Loucy (cell line): ENCODE measurements at regions not wholly inside any gene's neighbourhood (a gene's known extent, or its start where the extent isn't known, plus 50 kb on each side); places are given as distances from the start of the nearest gene placed in this dataset.

Experiments
- H2AFZ ChIP-seq: fragments of 200-600 bp; sonication (generic); 2 replicates; pipeline ENCODE4 v1.6.0; 2016; ENCODE audit warnings: antibody characterized with exemption, mild to moderate bottlenecking, low read length, moderate library complexity
- H3F3A ChIP-seq: fragments of 200-600 bp; 2 replicates; pipeline ENCODE4 v1.6.0; 2016; ENCODE audit warnings: antibody characterized with exemption, low read depth, mild to moderate bottlenecking
- H3K27me3 ChIP-seq: fragments of 200-600 bp; sonication (generic); 2 replicates; pipeline ENCODE4 v1.6.1; 2014; ENCODE audit warnings: low read length, mild to moderate bottlenecking; ENCODE audit not compliant: insufficient read depth, poor library complexity, severe bottlenecking
- H3K36me3 ChIP-seq: fragments of 200-600 bp; sonication (generic); 2 replicates; pipeline ENCODE4 v1.6.1; 2016; ENCODE audit warnings: low read length; ENCODE audit not compliant: insufficient read depth
- H3K4me1 ChIP-seq: fragments of 200-600 bp; sonication (generic); 2 replicates; pipeline ENCODE4 v1.5.1; 2014; ENCODE audit warnings: low read length, mild to moderate bottlenecking; ENCODE audit not compliant: insufficient read depth, poor library complexity, severe bottlenecking
- H3K4me2 ChIP-seq: fragments of 200-600 bp; sonication (generic); 2 replicates; pipeline ENCODE4 v1.6.0; 2014; ENCODE audit warnings: antibody characterized with exemption, low read length, low read depth, mild to moderate bottlenecking; ENCODE audit not compliant: poor library complexity, severe bottlenecking
- H3K4me3 ChIP-seq: fragments of 200-600 bp; sonication (generic); 2 replicates; pipeline ENCODE4 v1.5.1; 2014; ENCODE audit warnings: low read length, mild to moderate bottlenecking, mixed read lengths; ENCODE audit not compliant: poor library complexity, severe bottlenecking
- H3K79me2 ChIP-seq: fragments of 200-600 bp; sonication (generic); 2 replicates; pipeline ENCODE4 v1.6.1; 2014; ENCODE audit warnings: low read length; ENCODE audit not compliant: insufficient read depth
- H3K9ac ChIP-seq: fragments of 200-600 bp; sonication (generic); 2 replicates; pipeline ENCODE4 v1.6.0; 2014; ENCODE audit warnings: mild to moderate bottlenecking, low read depth, low read length, moderate library complexity; ENCODE audit not compliant: poor library complexity, severe bottlenecking
- H3K9me2 ChIP-seq: fragments of 200-600 bp; sonication (generic); replicated peaks from 2 replicates; pipeline ENCODE4 v1.6.1; 2016; ENCODE audit warnings: low read depth, low read length, mixed read lengths
- H3K9me3 ChIP-seq: fragments of 200-600 bp; sonication (generic); 2 replicates; pipeline ENCODE4 v1.6.1; 2014; ENCODE audit warnings: mild to moderate bottlenecking, antibody characterized with exemption, low read length, low read depth; ENCODE audit not compliant: insufficient read depth
- H4K20me1 ChIP-seq: fragments of 200-600 bp; sonication (generic); 2 replicates; pipeline ENCODE4 v1.6.0; 2014; ENCODE audit warnings: antibody characterized with exemption, low read length, mild to moderate bottlenecking; ENCODE audit not compliant: insufficient read depth, poor library complexity, severe bottlenecking
- EZH2phosphoT487 ChIP-seq: fragments of 200-600 bp; IDR thresholded peaks from 2 replicates; pipeline ENCODE4 v1.6.1; 2018; ENCODE audit warnings: antibody characterized with exemption, mild to moderate bottlenecking, moderate library complexity, borderline replicate concordance
- TF ChIP-seq, protein P1 (sequence below): fragments of 200-600 bp; sonication (generic); conservative IDR thresholded peaks from 2 replicates; pipeline ENCODE4 v1.5.1; 2014; ENCODE audit warnings: mild to moderate bottlenecking, antibody characterized with exemption, low read length

DNA sequence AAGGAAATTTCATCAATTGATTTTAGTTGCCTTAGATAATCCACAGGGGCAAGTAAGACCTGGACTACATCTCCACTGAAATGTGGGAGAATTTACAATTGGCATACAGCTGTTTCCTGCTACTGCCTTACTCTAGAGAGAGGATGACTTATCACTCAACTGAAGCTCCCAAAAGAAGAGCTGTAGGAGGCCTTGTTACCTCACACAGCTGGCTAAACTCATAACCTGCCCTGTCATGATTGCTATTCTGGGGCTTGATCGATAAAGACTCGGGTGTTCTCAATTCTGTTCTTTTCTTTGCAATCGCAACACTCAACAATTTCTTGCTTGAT, 1396.4 kb downstream of the EFNB2 start:
- peak overlapping the region; percentile 92 for H3K4me2 ChIP-seq
- peak overlapping the region; percentile 83 for H3K4me3 ChIP-seq

DNA sequence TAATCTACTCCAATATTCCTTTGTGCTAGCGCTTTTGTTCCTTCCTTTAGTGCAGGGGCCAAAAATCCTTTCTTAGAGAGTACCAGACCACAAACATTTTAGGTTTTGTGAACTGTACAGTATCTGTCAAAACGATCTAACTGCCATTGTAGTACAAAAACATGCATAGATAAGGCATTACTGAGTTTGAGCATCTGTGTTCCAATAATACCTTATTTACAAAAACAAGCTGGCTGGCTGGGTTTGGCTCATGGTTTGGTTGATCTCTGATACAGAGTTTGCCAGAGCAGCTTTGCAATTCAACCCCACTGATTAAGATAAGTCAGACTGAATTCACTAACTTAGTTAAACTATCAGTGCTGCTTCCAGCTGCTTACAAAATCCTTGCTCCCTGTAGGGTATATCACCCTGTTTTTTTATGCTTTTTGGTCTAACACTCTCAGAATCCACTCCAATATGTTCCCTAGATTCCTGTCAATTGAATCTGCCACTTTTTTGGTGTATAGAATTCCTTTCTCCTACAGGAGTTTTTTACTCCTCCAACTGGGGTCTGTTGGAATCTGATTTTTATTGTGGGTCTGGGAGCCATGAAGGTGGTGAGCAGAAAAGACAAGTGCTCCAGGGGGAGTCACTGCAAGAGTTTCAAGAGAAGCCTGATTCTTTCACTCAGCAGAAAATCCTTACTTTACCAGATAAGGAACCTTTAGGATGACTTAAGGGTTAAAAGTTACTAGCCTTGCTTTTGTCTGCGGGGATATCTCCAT, 1399.4 kb downstream of the EFNB2 start:
- Histone ChIP-seq H3K27me3 (no peaks in the 10 kb centered on the region), H3K79me2 (no peaks in the 10 kb centered on the region), H3K9ac (peak overlapping the region; percentile 88), H3K36me3 (0 out of 2 replicates have a peak, but pooled peaks cover 3% of the 10 kb centered on the region), H3K4me2 (peak overlapping the region; percentile 70), H3F3A (peaks cover 13% of the 10 kb centered on the region), H4K20me1 (no peaks in the 10 kb centered on the region), H3K9me3 (peaks cover 11% of the 10 kb centered on the region; the same call in 1 of the 2 replicates), H3K4me3 (peak overlapping the region; percentile 53), H3K4me1 (peaks cover 73% of the 10 kb centered on the region), H3K9me2 (no peaks in the 10 kb centered on the region), H2AFZ (no peak overlapping the region)
- TF ChIP-seq, protein P1, sequence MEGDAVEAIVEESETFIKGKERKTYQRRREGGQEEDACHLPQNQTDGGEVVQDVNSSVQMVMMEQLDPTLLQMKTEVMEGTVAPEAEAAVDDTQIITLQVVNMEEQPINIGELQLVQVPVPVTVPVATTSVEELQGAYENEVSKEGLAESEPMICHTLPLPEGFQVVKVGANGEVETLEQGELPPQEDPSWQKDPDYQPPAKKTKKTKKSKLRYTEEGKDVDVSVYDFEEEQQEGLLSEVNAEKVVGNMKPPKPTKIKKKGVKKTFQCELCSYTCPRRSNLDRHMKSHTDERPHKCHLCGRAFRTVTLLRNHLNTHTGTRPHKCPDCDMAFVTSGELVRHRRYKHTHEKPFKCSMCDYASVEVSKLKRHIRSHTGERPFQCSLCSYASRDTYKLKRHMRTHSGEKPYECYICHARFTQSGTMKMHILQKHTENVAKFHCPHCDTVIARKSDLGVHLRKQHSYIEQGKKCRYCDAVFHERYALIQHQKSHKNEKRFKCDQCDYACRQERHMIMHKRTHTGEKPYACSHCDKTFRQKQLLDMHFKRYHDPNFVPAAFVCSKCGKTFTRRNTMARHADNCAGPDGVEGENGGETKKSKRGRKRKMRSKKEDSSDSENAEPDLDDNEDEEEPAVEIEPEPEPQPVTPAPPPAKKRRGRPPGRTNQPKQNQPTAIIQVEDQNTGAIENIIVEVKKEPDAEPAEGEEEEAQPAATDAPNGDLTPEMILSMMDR: no peak
- no peak for TF ChIP-seq EZH2phosphoT487

More for the DNA sequence above, 1396.4 kb downstream of the EFNB2 start:
- no peaks in the 10 kb centered on the region for H3K27me3 ChIP-seq
- no peaks in the 10 kb centered on the region for H3K9me2 ChIP-seq
- no peaks in the 10 kb centered on the region for H4K20me1 ChIP-seq
- 0 out of 2 replicates have a peak overlapping the region, but pooled peaks have one; percentile 86 for H2AFZ ChIP-seq
- no peak for TF ChIP-seq EZH2phosphoT487
- TF ChIP-seq, protein P1: no peak
- H3K36me3 ChIP-seq: no peaks in the 10 kb centered on the region
- H3K9ac ChIP-seq: peak overlapping the region; percentile 88
- peaks cover 15% of the 10 kb centered on the region for H3F3A ChIP-seq
- peaks cover 85% of the 10 kb centered on the region for H3K4me1 ChIP-seq
- H3K9me3 ChIP-seq: no peaks in the 10 kb centered on the region
- H3K79me2 ChIP-seq: no peaks in the 10 kb centered on the region

DNA sequence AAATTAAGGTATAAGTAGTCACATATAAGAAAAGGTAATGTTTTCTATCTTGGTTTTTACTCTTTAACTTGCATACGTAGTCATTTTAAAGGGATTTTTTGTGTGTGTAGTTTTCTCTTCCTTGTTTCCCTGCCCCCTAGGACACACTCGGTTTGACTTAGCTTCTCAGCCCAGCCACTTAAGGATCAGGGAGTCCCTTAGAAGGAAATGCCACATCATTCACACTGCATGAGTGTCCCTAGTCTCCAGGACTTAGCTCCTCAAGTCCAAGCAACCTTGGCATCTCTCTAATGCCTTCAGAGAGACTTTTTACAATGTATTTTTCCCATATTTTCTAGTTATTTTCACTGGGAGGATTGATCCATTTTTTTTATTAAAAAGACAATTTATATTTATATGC, 1407.7 kb downstream of the EFNB2 start:
- H3K9ac ChIP-seq: no peak overlapping the region
- 0 out of 2 replicates have a peak, but pooled peaks cover 3% of the 10 kb centered on the region for H3K36me3 ChIP-seq
- peaks cover 10% of the 10 kb centered on the region; the same call in 1 of the 2 replicates for H3K9me3 ChIP-seq
- no peaks in the 10 kb centered on the region for H3F3A ChIP-seq
- no peak overlapping the region for H3K4me3 ChIP-seq
- H3K4me1 ChIP-seq: peaks cover 14% of the 10 kb centered on the region
- no peaks in the 10 kb centered on the region for H3K9me2 ChIP-seq
- H3K4me2 ChIP-seq: no peak overlapping the region
- H4K20me1 ChIP-seq: no peaks in the 10 kb centered on the region
- no peaks in the 10 kb centered on the region for H3K27me3 ChIP-seq
- TF ChIP-seq EZH2phosphoT487: no peak
- TF ChIP-seq, protein P1: no peak
- H3K79me2 ChIP-seq: no peaks in the 10 kb centered on the region
- H2AFZ ChIP-seq: no peak overlapping the region
